ENCODE measurements at regions not wholly inside any gene's neighbourhood (a gene's known extent, or its start where the extent isn't known, plus 50 kb on each side); places are given as distances from the start of the nearest gene placed in this dataset.
"Not testable (repeated sequence)": the region's sequence is repeated elsewhere in the genome, so short reads cannot be mapped to it uniquely, and the experiment has no call there.

DNA sequence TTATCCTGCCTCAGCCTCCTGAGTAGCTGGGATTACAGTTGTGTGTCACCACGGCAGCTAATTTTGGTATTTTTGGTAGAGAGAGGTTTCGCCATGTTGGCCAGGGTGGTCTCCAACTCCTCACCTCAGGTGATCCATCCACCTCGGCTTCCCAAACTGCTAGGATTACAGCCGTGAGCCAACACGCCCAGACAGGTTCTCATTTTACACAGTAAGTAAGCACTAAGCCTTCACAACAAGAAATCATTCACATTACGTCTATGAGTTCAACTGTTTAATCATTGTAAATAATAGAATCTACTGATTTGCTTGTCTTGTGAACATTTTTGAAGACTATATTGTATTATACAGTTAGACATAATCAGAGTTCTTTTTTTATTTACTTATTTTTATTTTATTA lies 131.5 kb upstream of the LRATD1 start (continued):
- TF ChIP-seq GABPB1 (CRISPR knock-in tag; IDR thresholded peaks at IDR 0.05) (no peak), ZNF263 (CRISPR knock-in tag; IDR thresholded peaks at IDR 0.05; ENCODE audit: low read depth) (no peak), ATF2 (CRISPR knock-in tag; IDR thresholded peaks at IDR 0.05; ENCODE audit: borderline replicate concordance, low read depth) (no peak), PRDM15 (CRISPR knock-in tag; IDR thresholded peaks at IDR 0.05) (no peak)

DNA sequence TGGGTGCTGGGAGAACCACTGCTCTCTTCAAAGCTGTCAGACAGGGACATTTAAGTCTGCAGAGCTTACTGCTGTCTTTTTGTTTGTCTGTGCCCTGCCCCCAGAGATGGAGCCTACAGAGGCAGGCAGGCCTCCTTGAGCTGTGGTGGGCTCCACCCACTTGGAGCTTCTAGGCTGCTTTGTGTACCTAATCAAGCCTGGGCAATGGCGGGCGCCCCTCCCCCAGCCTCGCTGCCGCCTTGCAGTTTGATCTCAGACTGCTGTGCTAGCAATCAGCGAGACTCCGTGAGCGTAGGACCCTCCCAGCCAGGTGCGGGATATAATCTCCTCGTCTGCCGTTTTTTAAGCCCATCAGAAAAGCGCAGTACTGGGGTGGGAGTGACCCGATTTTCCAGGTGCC lies 125.6 kb upstream of the LRATD1 start:
- H3K9me3 Mint-ChIP-seq: peaks cover 37% of the 10 kb centered on the region
- H3K36me3 Mint-ChIP-seq: peaks cover 24% of the 10 kb centered on the region
- ATAC-seq; H3K27ac Mint-ChIP-seq; H3K27me3 Mint-ChIP-seq (ENCODE audit: low read depth); DNase-seq (ENCODE audit: low spot score); CTCF ChIA-PET; H3K4me3 Mint-ChIP-seq; H3K4me1 Mint-ChIP-seq; POLR2A ChIA-PET: not testable (repeated sequence)

GRCh38 chr2:14511541-14511940 lies 121.0 kb upstream of the LRATD1 start:
- ATAC-seq (no peak), DNase-seq (ENCODE audit: low spot score) (no peak)
- no peak overlapping the region for H3K4me3 Mint-ChIP-seq
- no peak overlapping the region for H3K27ac Mint-ChIP-seq
- CTCF ChIA-PET: no interaction called here
- H3K36me3 Mint-ChIP-seq: peaks cover 24% of the 10 kb centered on the region
- H3K4me1 Mint-ChIP-seq: peaks cover 15% of the 10 kb centered on the region
- H3K9me3 Mint-ChIP-seq: peaks cover 31% of the 10 kb centered on the region
- H3K27me3 Mint-ChIP-seq (ENCODE audit: low read depth): no peaks in the 10 kb centered on the region; the same call in 1 of the 2 replicates
- POLR2A ChIA-PET: no interaction called here
- TF ChIP-seq PRRX2 (CRISPR knock-in tag; IDR thresholded peaks at IDR 0.05) (no peak), ATF6 (CRISPR knock-in tag; IDR thresholded peaks at IDR 0.05) (no peak), FOXP1 (CRISPR knock-in tag; IDR thresholded peaks at IDR 0.05; ENCODE audit: borderline replicate concordance) (no peak), ZNF138 (CRISPR knock-in tag; conservative IDR thresholded peaks at IDR 0.05) (no peak), SP1 (CRISPR knock-in tag; conservative IDR thresholded peaks at IDR 0.05) (no peak), CREM (CRISPR knock-in tag; IDR thresholded peaks at IDR 0.05) (no peak), SMAD4 (CRISPR knock-in tag; IDR thresholded peaks at IDR 0.05) (no peak), MLX (CRISPR knock-in tag; IDR thresholded peaks at IDR 0.05) (no peak)
- TF ChIP-seq, protein P1, sequence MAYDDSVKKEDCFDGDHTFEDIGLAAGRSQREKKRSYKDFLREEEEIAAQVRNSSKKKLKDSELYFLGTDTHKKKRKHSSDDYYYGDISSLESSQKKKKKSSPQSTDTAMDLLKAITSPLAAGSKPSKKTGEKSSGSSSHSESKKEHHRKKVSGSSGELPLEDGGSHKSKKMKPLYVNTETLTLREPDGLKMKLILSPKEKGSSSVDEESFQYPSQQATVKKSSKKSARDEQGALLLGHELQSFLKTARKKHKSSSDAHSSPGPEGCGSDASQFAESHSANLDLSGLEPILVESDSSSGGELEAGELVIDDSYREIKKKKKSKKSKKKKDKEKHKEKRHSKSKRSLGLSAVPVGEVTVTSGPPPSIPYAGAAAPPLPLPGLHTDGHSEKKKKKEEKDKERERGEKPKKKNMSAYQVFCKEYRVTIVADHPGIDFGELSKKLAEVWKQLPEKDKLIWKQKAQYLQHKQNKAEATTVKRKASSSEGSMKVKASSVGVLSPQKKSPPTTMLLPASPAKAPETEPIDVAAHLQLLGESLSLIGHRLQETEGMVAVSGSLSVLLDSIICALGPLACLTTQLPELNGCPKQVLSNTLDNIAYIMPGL (CRISPR knock-in tag; IDR thresholded peaks at IDR 0.05): no peak
- TF ChIP-seq, protein P2, sequence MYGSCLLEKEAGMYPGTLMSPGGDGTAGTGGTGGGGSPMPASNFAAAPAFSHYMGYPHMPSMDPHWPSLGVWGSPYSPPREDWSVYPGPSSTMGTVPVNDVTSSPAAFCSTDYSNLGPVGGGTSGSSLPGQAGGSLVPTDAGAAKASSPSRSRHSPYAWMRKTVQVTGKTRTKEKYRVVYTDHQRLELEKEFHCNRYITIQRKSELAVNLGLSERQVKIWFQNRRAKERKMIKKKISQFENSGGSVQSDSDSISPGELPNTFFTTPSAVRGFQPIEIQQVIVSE (CRISPR knock-in tag; IDR thresholded peaks at IDR 0.05; ENCODE audit: borderline replicate concordance): no peak
- TF ChIP-seq, protein P3, sequence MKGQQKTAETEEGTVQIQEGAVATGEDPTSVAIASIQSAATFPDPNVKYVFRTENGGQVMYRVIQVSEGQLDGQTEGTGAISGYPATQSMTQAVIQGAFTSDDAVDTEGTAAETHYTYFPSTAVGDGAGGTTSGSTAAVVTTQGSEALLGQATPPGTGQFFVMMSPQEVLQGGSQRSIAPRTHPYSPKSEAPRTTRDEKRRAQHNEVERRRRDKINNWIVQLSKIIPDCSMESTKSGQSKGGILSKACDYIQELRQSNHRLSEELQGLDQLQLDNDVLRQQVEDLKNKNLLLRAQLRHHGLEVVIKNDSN (CRISPR knock-in tag; IDR thresholded peaks at IDR 0.05): no peak
- TF ChIP-seq, protein P4, sequence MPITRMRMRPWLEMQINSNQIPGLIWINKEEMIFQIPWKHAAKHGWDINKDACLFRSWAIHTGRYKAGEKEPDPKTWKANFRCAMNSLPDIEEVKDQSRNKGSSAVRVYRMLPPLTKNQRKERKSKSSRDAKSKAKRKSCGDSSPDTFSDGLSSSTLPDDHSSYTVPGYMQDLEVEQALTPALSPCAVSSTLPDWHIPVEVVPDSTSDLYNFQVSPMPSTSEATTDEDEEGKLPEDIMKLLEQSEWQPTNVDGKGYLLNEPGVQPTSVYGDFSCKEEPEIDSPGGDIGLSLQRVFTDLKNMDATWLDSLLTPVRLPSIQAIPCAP (CRISPR knock-in tag; IDR thresholded peaks at IDR 0.05): no peak
- TF ChIP-seq, protein P5, sequence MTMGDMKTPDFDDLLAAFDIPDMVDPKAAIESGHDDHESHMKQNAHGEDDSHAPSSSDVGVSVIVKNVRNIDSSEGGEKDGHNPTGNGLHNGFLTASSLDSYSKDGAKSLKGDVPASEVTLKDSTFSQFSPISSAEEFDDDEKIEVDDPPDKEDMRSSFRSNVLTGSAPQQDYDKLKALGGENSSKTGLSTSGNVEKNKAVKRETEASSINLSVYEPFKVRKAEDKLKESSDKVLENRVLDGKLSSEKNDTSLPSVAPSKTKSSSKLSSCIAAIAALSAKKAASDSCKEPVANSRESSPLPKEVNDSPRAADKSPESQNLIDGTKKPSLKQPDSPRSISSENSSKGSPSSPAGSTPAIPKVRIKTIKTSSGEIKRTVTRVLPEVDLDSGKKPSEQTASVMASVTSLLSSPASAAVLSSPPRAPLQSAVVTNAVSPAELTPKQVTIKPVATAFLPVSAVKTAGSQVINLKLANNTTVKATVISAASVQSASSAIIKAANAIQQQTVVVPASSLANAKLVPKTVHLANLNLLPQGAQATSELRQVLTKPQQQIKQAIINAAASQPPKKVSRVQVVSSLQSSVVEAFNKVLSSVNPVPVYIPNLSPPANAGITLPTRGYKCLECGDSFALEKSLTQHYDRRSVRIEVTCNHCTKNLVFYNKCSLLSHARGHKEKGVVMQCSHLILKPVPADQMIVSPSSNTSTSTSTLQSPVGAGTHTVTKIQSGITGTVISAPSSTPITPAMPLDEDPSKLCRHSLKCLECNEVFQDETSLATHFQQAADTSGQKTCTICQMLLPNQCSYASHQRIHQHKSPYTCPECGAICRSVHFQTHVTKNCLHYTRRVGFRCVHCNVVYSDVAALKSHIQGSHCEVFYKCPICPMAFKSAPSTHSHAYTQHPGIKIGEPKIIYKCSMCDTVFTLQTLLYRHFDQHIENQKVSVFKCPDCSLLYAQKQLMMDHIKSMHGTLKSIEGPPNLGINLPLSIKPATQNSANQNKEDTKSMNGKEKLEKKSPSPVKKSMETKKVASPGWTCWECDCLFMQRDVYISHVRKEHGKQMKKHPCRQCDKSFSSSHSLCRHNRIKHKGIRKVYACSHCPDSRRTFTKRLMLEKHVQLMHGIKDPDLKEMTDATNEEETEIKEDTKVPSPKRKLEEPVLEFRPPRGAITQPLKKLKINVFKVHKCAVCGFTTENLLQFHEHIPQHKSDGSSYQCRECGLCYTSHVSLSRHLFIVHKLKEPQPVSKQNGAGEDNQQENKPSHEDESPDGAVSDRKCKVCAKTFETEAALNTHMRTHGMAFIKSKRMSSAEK (CRISPR knock-in tag; IDR thresholded peaks at IDR 0.05; ENCODE audit: borderline replicate concordance): no peak

All from WTC11 (cell line).